GM12878 (cell line): ENCODE measurements at regions not wholly inside any gene's neighbourhood (a gene's known extent, or its start where the extent isn't known, plus 50 kb on each side); places are given as distances from the start of the nearest gene placed in this dataset.
"Not testable (repeated sequence)": the region's sequence is repeated elsewhere in the genome, so short reads cannot be mapped to it uniquely, and the experiment has no call there.

Experiments
- ASH2L ChIP-seq: fragments of 300-600, 200-600 bp; sonication (generic); IDR thresholded peaks from 2 replicates; pipeline ENCODE4 v1.6.1; 2017; ENCODE audit warnings: low read depth, mild to moderate bottlenecking, borderline replicate concordance
- CTCF ChIP-seq, 3 experiments: IDR thresholded peaks in 2 of 3; conservative IDR thresholded peaks in 1 of 3; 2 replicates each; pipeline ENCODE4 v1.5.1; 2011; ENCODE audit warnings: low read depth in 3 of 3, low read length in 3 of 3, mild to moderate bottlenecking in 3 of 3, control low read depth in 2 of 3, moderate library complexity in 2 of 3, inconsistent platforms in 1 of 3, mixed read lengths in 1 of 3; ENCODE audit not compliant: control insufficient read depth in 2 of 3, insufficient read depth in 1 of 3; ENCODE audit errors: extremely low read depth in 1 of 3
- GATAD2B ChIP-seq: fragments of 450-650 bp; conservative IDR thresholded peaks from 2 replicates; pipeline ENCODE4 v1.6.1; 2017; ENCODE audit warnings: low read depth, mild to moderate bottlenecking, moderate library complexity
- ZBTB11 ChIP-seq: fragments of 450-650 bp; formaldehyde crosslinking; IDR thresholded peaks from 2 replicates; pipeline ENCODE4 v1.5.0; 2022; ENCODE audit warnings: mild to moderate bottlenecking, missing genetic modification characterization

GRCh38 chr15:20148008-20148407 lies 393.6 kb downstream of the GOLGA6L6 start:
- not testable (repeated sequence) for TF ChIP-seq CTCF (IDR thresholded peaks at IDR 0.05 in 2 of 3, conservative IDR thresholded peaks at IDR 0.05 in 1 of 3; ENCODE audit: control insufficient read depth in 2 of 3, extremely low read depth in 1 of 3, insufficient read depth in 1 of 3, low read depth in 3 of 3, low read length in 3 of 3); GATAD2B; ZBTB11; ASH2L
